GM21576 (cell line): ENCODE measurements at regions not wholly inside any gene's neighbourhood (a gene's known extent, or its start where the extent isn't known, plus 50 kb on each side); places are given as distances from the start of the nearest gene placed in this dataset.
A peak's percentile ranks its signal among the peaks of the same experiment; 100 is the strongest.

Source experiments
- ATAC-seq: cut with Tn5 transposase; IDR thresholded peaks from one replicate; pipeline ENCODE4 v1.9.1; 2021; ENCODE audit warnings: mild to moderate bottlenecking, moderate library complexity; ENCODE audit not compliant: unreplicated experiment

DNA sequence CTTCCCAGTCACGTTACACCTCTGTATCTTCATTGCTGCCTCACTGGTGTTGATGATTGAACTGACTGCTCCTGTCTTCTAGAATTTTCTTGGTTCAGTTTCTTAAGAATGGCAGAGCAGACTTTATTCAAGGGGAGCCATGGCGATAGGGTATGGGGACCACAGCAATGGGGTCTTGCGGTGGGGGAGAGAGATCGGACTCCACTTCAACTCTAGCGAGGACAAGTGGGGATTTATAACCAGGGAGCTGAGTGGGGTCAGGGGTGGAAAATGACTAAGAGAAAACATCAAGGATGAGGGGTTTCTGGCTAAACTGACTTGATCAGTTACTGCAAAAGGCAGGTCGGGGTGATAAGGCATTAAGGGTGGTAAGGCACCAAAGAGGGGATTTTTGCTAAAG lies 156.4 kb downstream of the CD83 start:
- no peak for ATAC-seq

DNA sequence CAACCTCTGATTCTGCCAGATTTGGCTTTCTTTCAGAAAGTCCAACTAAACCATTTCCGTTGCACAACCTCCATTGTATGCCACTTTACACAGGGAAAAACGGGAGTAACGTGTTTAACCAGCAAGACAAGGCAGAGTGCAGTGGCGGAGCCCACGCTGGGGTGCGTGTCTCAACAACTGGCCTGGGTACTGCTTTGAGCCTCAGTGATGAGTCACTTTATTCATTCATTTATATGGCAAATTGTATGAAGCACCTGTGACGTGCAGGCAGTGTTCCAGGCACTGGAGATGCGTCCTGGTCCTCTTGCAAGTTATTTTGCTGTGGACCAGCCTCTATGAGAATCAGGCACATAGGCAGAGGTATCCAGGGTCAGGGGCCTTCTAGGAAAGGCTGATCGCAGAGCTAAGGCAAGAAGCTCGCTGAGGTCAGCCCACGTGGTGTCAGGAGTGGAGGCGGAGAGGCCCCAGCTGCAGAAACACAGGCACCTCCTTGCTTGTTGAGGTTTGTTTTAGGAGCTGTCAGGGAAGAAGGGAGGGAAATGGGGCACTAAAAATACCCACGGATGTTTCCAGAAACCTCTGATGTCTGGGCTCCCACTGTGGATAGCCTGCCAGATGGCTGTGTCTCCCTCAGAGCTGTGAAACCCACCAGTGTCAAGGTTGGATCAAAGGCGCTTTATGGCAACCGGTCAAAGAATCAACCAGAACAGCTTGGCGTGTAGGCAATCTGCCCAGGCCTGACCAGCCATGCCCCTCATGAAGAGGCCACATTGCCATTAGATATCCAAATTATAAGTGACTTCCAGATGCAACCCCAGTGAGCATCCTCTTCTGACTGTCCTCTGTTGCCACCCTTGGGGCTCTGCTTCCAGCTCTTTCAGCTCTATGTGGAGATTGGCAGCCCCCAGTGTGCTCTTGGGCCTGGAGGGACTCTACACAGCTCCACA lies 157.2 kb downstream of the CD83 start:
- ATAC-seq = no peak

DNA sequence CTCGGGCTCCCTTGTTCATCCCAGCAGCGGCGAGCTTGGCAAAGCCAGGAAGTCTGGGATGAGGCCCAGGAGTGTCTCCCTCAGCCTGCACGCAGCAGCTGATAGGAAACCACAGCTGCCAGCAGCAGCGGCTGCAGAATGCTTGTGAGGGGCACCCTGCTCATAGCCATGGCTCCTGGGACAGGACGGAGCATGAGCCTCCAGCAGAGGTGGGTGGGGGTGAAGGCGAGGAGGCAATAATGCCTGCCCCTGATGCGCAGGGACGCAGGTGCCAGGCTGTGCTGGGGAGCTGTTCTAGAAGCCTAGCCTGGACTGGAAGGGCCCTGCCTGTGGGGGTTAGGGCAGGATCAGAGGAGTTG lies 157.9 kb downstream of the CD83 start:
- ATAC-seq = no peak

DNA sequence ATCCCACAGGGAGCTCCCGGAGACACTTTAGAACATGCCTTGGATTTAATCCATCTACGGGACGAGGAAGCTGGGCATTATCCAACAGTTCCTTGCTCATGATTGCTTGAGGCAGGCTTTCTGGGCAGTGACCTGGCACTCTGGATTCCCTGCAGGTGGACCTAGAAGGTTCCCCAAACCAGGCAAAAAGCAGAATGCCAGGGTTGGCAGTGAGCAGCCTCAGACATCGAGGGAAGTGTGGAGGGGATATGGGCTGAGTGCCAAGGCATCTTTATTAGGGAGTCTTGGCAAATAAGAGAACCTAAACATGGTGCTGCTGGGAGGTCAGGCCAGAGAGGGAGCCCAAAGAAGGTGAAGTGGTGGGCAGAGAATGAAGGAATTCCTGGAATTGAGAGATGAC lies 158.5 kb downstream of the CD83 start:
- no peak for ATAC-seq

DNA sequence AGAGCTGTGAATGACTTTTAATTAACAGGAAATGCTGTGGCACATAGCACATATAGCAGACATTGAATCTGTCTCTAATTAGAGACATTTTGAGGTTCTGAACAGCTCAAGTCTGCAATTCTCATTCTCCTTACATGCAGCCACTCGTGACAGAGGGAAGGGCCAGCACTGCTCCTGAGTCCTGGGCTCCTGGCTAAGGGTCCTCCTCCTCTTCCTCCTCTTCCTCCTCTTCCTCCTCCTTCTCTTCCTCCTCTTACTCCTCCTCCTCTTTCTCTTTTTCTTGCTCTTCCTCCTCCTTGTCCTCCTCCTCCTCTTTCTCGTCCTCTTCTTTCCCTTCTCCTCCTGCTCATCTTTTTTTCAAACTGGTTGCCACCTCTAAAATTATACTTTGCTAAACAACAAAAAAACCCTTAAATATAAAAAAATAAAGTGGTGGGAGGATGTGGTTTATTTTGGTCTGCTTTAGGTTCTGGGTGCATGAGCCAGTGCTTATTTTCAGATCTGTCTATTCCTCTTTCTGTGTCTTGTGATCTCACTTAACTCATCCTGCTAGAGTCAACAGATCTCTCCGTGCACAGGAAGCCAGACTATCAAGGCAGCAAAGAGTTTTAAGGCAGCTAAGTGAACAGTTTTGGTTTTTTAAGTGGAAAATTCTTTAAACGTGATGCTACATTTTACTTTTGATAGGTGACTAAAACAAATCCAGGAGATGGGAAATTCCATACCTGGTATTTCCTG lies 159.3 kb downstream of the CD83 start:
- ATAC-seq = peak; percentile 98

DNA sequence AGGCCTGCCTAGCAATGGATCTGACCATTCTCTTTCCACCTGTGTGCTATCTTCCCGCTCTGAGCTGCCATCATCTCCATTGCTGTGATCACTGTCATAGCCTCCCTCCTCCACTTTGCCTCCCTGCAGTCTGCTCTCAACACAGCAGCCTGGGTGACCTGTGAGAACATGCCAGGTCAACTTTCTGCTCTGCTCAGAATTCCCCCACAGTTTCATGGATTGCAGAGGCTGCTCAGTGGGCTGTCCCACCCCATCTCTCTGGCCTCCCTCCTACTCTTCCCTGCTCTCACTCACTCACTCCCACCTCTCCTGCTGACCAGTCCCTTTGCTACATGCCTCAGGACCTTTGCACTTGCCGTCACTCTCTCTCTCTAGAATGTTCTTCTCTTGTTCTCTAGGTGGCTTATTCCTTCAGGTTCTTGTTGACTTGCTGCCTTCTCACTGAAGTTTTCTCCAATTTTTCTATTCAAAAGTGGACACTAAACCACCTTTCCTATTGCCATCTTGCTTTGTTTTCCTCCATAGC lies 159.9 kb downstream of the CD83 start:
- ATAC-seq = peak; percentile 31

DNA sequence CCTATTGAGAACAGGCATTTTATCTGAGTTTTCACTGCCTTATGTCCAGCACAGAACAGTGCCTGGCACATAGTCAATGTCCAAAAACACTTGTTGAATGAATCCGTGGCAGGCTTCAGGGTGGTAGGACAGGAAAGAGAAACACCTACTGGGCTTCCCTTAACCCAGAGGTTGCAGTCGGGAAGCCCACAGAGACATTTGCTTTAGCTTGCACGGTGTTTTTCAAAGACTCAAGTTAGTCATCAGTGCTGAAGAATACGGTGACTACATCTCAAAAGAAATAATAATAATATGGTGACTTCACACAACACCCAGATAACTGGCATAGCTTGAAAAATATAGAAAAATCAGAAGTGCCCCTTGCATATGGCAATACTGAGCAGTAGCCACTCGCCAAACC lies 160.4 kb downstream of the CD83 start:
- no peak for ATAC-seq

DNA sequence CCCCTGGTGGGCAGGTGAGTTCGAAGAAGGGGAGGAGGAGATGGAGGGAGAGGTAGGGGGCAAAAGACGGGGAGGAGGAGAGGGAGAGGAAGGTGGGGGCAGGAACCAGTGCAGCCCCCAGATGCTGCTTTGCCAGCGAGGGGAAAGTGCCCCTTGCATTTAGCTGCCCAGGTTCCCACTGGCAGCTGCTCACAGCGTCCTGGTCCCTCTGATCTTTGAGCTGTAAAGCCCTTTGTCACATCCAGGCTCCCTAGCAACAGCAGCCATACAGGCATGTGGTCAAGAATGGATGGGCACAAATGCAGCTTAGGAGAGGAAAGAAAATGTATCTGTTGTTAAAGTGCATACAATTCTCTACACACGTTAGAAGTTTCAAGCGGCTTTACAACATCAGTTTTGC lies 160.9 kb downstream of the CD83 start:
- ATAC-seq = no peak

DNA sequence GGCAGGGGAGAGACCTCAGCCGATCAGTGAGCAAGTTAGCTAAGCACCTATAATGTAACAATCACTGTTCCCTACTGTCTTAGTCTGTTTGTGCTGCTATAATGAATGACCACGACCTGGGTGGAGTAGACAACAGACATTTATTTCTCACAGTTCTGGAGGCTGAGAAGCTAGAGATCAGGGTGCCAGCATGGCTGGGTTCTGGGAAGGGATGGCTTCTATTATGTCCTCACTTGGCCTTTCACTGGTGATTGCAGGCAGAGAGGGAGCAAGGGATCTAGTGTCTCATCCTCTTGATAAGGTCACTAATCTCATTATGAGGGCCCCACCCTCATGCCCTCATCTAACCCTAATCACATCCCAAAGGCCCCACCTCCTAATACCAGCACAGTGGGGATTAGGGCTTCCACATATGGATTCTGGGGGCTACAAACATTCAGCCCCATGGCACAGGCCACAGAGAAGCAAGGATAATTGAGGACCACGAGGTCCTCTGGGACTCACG lies 162.5 kb downstream of the CD83 start:
- ATAC-seq = no peak

DNA sequence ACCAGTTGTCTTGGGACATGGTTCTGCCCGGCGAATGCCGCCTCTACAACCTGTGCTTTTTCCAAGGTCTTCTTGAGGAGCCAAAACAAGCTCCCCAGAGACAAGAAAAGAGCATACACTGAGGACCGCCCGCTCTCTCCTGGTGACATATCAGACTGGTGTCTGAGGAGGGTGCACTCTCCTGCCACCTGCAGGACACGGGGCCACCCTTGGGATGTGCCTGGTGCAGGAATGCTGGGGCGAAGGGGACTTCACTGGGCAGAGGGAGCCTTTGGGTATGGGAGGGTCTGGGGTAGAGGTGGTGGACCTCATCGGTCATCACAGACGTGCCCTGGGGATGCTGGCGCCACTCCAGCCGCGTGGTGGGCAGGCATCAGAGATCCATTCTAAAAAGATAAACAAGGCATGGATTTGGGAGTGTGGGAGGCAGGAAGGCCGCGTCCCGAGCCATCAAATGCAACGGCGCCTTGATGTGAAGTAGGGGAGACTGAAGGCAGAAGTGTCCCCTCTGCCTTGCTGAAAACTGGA lies 163.3 kb downstream of the CD83 start:
- ATAC-seq = no peak

DNA sequence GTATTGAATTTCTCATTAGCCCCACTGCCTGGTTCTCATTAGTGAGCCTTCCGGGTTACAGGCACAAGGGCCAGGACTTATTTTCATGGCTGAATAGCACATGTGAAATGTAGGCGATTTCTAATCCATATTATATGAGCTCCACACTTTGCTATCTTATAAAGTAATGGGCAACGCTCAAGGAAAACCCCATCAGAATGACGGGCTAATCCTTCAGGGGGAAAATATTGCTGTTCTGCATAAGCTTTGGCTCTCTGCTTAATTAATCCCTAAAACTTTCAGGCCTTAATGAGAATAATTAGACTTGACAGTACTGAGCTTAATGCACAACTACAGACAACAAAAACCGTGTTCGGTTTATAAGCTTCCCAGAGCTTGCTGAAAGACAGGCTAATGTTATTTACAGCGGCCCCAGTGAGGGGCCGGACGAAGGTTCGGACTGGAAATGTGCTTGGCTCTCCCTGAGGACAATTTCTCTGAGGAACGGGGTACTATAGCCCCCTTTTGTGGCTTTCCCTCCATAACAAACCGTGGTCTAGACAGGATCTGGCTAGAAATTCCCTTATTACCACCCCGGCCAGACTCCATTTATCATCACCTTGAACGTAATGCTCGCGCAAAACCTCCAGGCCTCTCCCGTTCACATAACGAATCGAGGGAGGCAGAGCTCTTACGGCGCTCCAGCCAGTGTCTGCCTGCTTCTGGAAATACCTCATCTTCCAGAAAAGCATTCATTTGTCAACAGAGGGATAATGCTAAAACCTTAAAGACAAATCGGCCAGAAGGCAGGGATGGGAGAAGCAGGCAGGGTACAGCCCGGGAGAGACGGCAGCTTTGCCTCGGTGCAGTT lies 164.5 kb downstream of the CD83 start:
- ATAC-seq = no peak

DNA sequence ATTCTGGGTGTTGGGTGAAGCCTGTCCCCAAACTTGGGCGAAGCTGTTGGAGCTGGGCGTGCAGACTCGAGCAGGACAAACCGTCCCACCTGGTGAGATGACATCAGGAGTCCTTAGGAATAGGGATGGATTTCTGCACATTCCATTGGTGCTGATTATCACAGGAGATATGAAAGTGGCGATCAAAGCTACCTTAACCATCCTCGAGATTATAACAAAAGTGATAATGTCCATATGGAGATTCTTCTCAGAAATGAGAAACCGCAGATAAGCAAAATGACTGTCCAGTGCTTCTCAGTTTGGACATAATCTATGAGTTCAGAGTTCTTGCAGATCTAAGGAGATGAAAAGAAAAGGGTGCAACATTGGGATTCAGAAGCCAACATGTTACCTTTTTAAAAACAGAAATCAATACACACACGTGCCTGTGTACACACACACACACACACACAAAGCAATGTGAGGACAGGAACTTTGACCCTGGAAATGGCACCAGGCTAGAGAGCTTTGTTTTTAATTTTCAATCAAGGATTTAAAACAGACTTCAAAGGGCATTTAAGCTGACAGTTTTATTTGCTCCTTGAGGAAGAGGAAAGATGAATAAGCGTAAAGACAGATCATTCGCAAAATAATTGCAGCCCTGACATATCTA lies 165.4 kb downstream of the CD83 start:
- no peak for ATAC-seq

DNA sequence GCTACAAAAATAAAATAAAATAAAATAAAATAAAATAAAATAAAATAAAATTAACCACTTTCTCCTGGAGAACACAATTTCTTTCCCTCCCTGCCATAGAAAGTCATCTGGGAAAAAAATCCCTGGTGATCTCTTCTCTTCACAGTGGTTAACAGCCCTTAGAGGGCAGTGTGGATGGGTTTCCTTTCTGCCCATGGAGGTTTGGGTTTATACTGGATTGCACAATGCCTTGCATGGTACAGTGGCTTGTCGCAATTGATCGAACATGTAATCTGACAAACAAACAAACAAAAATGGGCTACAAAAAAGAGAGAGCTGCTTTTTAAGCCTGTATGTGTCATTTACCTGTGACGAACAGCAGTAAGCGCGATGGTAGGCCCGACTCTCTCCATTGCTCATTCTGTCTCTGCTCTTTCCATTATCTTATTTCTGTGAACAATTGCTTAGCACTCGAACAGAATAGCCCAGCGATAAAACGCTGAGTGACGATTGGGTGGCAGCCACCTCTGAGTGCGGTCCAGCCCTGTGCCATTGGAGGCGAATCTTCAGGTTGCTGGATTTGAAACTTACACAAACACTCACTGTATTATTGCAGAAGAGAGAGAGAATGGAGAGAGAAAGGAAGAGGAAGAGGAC lies 166.1 kb downstream of the CD83 start:
- ATAC-seq = no peak

DNA sequence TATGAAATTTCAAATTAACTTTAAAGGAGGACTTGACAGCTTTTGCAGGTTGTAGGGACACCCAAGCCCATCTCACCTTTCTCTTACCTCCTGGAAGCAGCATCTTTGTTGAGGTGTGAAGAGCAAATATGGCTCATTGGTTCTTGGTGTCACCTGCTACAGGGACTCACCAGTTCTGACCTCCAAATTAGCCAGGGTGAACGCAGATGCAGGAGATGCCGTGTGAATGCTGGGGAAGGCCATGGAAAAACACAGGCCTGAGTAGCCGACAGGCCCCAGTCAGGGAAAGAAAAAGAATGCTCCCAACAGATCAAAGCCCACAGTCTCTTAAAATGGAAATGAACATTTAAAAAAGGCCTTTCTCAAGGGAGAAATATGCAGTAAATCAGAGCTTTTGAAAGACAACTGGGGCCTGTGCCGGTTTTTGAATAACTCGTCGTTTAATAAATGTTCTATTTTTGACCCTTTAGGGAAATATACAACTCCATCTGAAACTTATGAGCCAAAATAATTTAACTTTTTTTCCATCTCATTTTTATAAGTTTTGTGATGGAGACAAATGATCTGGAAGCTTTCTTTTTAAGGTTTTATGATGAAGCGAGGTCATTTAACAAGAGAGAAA lies 167.5 kb downstream of the CD83 start:
- ATAC-seq = no peak

DNA sequence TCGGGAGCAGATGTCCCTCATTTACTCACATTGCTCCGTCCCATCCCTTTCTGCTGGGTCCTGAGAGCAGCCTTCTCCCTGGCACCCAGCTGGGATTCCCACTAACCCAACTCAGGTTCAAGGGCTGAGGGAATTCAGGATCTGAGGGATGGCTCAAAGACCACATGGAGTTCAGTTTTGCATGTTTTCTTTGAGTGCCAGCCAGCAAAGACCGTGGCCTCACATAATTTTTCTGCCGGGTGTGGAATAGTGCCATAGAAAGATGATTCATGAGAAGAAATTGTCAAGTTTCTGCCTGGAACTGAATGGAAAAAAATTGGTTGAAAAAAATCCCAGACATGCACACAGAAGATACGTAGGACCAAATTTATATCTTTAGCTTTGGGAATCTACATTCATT lies 168.6 kb downstream of the CD83 start:
- no peak for ATAC-seq

DNA sequence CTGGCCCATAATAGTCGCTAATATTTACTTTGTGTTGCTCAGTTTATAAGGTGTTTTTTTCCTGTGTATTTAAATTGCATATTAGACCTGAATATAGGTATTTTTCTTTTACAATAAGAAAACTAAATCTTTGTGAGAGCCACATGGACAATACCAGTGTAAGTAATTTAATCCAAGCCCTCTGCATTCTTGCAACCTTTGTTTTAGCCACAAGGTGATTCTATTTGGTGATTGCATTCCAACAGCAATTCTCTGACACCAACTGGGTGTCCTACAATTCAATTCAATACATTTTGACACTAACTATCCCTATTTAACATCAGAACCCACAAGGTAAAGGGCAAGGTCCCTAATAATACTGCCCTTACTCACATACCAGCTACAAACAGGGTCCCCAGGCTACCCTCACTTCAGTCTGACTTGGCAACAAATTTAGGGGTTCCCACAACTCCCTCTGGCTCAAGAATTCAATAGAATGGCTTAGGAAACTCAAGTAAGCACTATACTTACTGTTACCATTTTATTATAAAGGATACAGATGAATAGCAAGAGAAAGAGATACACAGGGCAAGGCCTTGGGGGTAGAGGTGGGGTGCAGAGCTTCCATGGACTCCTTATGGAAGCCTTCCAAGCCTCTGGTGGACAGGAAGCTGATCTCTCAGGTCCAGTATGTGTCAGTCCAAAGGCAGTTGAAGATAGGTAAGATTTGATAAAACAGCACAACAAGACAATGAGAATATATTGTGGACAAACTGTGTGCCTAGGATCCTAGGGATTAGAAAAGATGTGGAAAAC lies 169.3 kb downstream of the CD83 start:
- no peak for ATAC-seq

DNA sequence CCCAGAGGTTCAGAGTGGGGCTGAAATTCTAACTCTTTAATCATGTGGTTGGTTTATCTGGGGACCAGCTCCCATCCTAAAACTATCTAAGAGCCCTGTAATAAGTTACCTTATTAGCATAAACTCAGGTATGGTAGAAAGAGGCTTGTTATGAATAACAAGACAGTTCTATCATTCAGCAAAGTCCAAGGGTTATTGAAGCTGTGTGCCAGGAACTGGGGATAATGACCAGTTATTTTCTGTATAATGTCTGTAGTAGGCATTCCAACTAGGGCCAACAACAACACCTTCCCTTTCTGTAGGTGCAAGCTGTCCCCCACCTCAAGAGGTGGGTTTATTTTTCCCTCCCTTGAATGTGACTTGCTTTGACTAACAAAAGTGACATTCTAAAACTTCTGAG lies 170.1 kb downstream of the CD83 start:
- no peak for ATAC-seq

DNA sequence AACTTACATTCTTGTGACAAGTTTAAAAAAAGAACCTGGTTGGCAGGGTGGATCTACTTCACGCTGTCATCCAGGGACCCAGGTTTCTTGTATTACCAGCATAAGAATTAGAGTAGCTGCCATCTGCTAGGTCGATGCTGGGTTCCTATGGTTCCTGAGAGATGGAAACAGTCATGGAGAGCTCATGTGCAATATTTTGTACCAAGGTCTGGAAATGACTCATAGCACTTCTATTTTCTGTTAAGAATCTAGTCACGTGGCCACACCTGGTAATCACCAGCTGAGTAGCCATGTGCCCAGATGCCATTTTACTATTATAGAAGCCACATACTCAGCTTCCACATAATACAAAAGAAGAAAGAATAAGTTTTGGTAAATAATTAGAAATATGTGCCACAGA lies 171.3 kb downstream of the CD83 start:
- ATAC-seq = no peak
